IMR-90 (cell line): ENCODE measurements at regions not wholly inside any gene's neighbourhood (a gene's known extent, or its start where the extent isn't known, plus 50 kb on each side); places are given as distances from the start of the nearest gene placed in this dataset.

Source experiments
- ATAC-seq: fragments of 200-7000 bp; cut with Tn5 transposase; 2 replicates; pipeline ENCODE4 v1.9.1; 2020; ENCODE audit warnings: low read depth, mild to moderate bottlenecking, moderate library complexity
- BruUV-seq: library from RNA; stranded (reverse); fragments of 400-500 nt; replicated peaks from 2 replicates; lab custom pipeline; 2021; lab: Mats Ljungman, UMichigan
- CTCF ChIA-PET: fragments of 300-600 bp; formaldehyde crosslinking; extraction: SDS; loops from one replicate; lab custom pipeline; 2021; ENCODE audit warnings: antibody characterized with exemption; lab: Yijun Ruan, JAX
- POLR2A ChIA-PET: fragments of 300-600 bp; sonication (Branson Sonifier 250); formaldehyde crosslinking; loops from one replicate; lab custom pipeline; 2022; ENCODE audit warnings: antibody characterized with exemption; ENCODE audit not compliant: unreplicated experiment; lab: Charles Lee
- DNase-seq: peaks from one replicate; pipeline ENCODE4 v3.0.0; 2013
- H2AFZ ChIP-seq: replicated peaks from 2 replicates; pipeline ENCODE3; 2013; ENCODE audit warnings: low read length, mild to moderate bottlenecking; ENCODE audit not compliant: poor library complexity
- H2AK5ac ChIP-seq: 2 replicates; pipeline ENCODE4 v1.6.1; 2013; ENCODE audit warnings: low read depth, low read length, inconsistent platforms
- H2AK9ac ChIP-seq: replicated peaks from 2 replicates; pipeline ENCODE3; 2013; ENCODE audit warnings: mild to moderate bottlenecking, low read depth, low read length, moderate library complexity; ENCODE audit not compliant: poor library complexity
- H2BK120ac ChIP-seq: 2 replicates; pipeline ENCODE4 v1.6.1; 2013; ENCODE audit warnings: low read depth, low read length, inconsistent platforms
- H2BK15ac ChIP-seq: 3 replicates; pipeline ENCODE4 v1.6.1; 2013; ENCODE audit warnings: low read depth, low read length, inconsistent platforms
- H2BK20ac ChIP-seq: 2 replicates; pipeline ENCODE4 v1.6.1; 2013; ENCODE audit warnings: low read depth, mild to moderate bottlenecking, inconsistent platforms, low read length, moderate library complexity
- H2BK5ac ChIP-seq: 2 replicates; pipeline ENCODE4 v1.6.1; 2013; ENCODE audit warnings: mild to moderate bottlenecking, low read depth, low read length, inconsistent platforms; ENCODE audit not compliant: poor library complexity, severe bottlenecking
- H3K14ac ChIP-seq: replicated peaks from 2 replicates; pipeline ENCODE4 v1.6.1; 2013; ENCODE audit warnings: low read depth, low read length, inconsistent platforms
- H3K18ac ChIP-seq: 2 replicates; pipeline ENCODE4 v1.6.1; 2013; ENCODE audit warnings: low read depth, low read length, control low read depth
- H3K23ac ChIP-seq: 2 replicates; pipeline ENCODE4 v1.6.1; 2013; ENCODE audit warnings: low read depth, low read length, inconsistent platforms
- H3K27ac ChIP-seq: 2 replicates; pipeline ENCODE4 v1.5.1; 2013; ENCODE audit warnings: mild to moderate bottlenecking, control low read depth, low read length; ENCODE audit not compliant: insufficient read depth
- H3K27me3 ChIP-seq: 2 replicates; pipeline ENCODE4 v1.6.1; 2013; ENCODE audit warnings: low read length; ENCODE audit not compliant: control insufficient read depth, insufficient read depth
- H3K36me3 ChIP-seq: 2 replicates; pipeline ENCODE4 v1.6.1; 2013; ENCODE audit warnings: low read length, mixed read lengths; ENCODE audit not compliant: control insufficient read depth, insufficient read depth
- H3K4ac ChIP-seq: 2 replicates; pipeline ENCODE4 v1.6.1; 2013; ENCODE audit warnings: low read depth, low read length, inconsistent platforms
- H3K4me1 ChIP-seq: 2 replicates; pipeline ENCODE4 v1.6.1; 2013; ENCODE audit warnings: low read length, mixed read lengths; ENCODE audit not compliant: control insufficient read depth, insufficient read depth
- H3K4me2 ChIP-seq: 2 replicates; pipeline ENCODE4 v1.6.1; 2013; ENCODE audit warnings: low read depth, mild to moderate bottlenecking, control low read depth, low read length, moderate library complexity
- H3K4me3 ChIP-seq: 2 replicates; pipeline ENCODE4 v1.5.1; 2013; ENCODE audit warnings: low read depth, mild to moderate bottlenecking, control low read depth, low read length, moderate library complexity; ENCODE audit not compliant: insufficient read depth
- H3K56ac ChIP-seq: 2 replicates; pipeline ENCODE4 v1.6.1; 2013; ENCODE audit warnings: low read length, inconsistent platforms; ENCODE audit not compliant: insufficient read depth; ENCODE audit errors: extremely low read depth
- H3K79me1 ChIP-seq, 2 experiments: 2 replicates each; pipeline ENCODE4 v1.6.1; 2013; ENCODE audit warnings: low read length in 2 of 2, inconsistent platforms in 1 of 2, low read depth in 1 of 2
- H3K9ac ChIP-seq: 2 replicates; pipeline ENCODE4 v1.6.1; 2013; ENCODE audit warnings: low read depth, low read length, control low read depth
- H3K9me1 ChIP-seq: 2 replicates; pipeline ENCODE4 v1.6.1; 2013; ENCODE audit warnings: low read length, inconsistent platforms; ENCODE audit not compliant: insufficient read depth
- H3K9me3 ChIP-seq: 2 replicates; pipeline ENCODE4 v1.6.1; 2013; ENCODE audit warnings: low read length; ENCODE audit not compliant: control insufficient read depth, insufficient read depth
- H4K20me1 ChIP-seq: 2 replicates; pipeline ENCODE4 v1.6.1; 2013; ENCODE audit warnings: low read length, inconsistent platforms; ENCODE audit not compliant: insufficient read depth
- H4K5ac ChIP-seq: 2 replicates; pipeline ENCODE4 v1.6.1; 2013; ENCODE audit warnings: mild to moderate bottlenecking, low read depth, low read length, control low read depth
- H4K8ac ChIP-seq, 2 experiments: 2 replicates each; pipeline ENCODE4 v1.6.1; 2013; ENCODE audit warnings: low read depth in 2 of 2, low read length in 2 of 2, control low read depth in 1 of 2, inconsistent platforms in 1 of 2
- H4K91ac ChIP-seq: 2 replicates; pipeline ENCODE4 v1.6.1; 2013; ENCODE audit warnings: low read depth, low read length, inconsistent platforms; ENCODE audit not compliant: insufficient read depth
- BHLHE40 ChIP-seq: fragments of 150-350 bp; IDR thresholded peaks from 2 replicates; pipeline ENCODE4 v1.6.1; 2016; ENCODE audit warnings: mild to moderate bottlenecking, low read depth, low read length
- CEBPB ChIP-seq: IDR thresholded peaks from 2 replicates; pipeline ENCODE4 v1.6.1; 2012; ENCODE audit warnings: low read depth, low read length, improper control_type of control experiment
- CHD1 ChIP-seq: IDR thresholded peaks from 2 replicates; pipeline ENCODE4 v1.6.1; 2012; ENCODE audit warnings: low read depth, low read length, improper control_type of control experiment
- CTCF ChIP-seq: conservative IDR thresholded peaks from 2 replicates; pipeline ENCODE4 v1.5.1; 2012; ENCODE audit warnings: mild to moderate bottlenecking, low read depth, low read length, improper control_type of control experiment
- FOS ChIP-seq: fragments of 150-350 bp; IDR thresholded peaks from 2 replicates; pipeline ENCODE4 v1.6.1; 2016; ENCODE audit warnings: low read depth, low read length
- MAFK ChIP-seq: IDR thresholded peaks from 2 replicates; pipeline ENCODE4 v1.6.1; 2012; ENCODE audit warnings: low read depth, low read length, improper control_type of control experiment
- MAZ ChIP-seq: IDR thresholded peaks from 2 replicates; pipeline ENCODE4 v1.6.1; 2012; ENCODE audit warnings: low read depth, mild to moderate bottlenecking, low read length, improper control_type of control experiment, moderate library complexity, borderline replicate concordance
- MXI1 ChIP-seq: IDR thresholded peaks from 2 replicates; pipeline ENCODE4 v1.6.1; 2012; ENCODE audit warnings: low read depth, mild to moderate bottlenecking, low read length, moderate library complexity, borderline replicate concordance
- NFE2L2 ChIP-seq: fragments of 150-350 bp; IDR thresholded peaks from 2 replicates; pipeline ENCODE4 v1.6.1; 2016; ENCODE audit warnings: low read depth, mild to moderate bottlenecking, low read length
- POLR2A ChIP-seq: IDR thresholded peaks from 2 replicates; pipeline ENCODE4 v1.6.1; 2012; ENCODE audit warnings: mild to moderate bottlenecking, low read depth, low read length
- RAD21 ChIP-seq: IDR thresholded peaks from 2 replicates; pipeline ENCODE4 v1.6.1; 2012; ENCODE audit warnings: low read length, improper control_type of control experiment
- RCOR1 ChIP-seq: IDR thresholded peaks from 2 replicates; pipeline ENCODE4 v1.6.1; 2012; ENCODE audit warnings: mild to moderate bottlenecking, low read length, improper control_type of control experiment; ENCODE audit not compliant: insufficient replicate concordance
- RFX5 ChIP-seq: IDR thresholded peaks from 2 replicates; pipeline ENCODE4 v1.8.0; 2012; ENCODE audit warnings: low read depth, mild to moderate bottlenecking, low read length, moderate library complexity
- SMC3 ChIP-seq: fragments of 150-350 bp; IDR thresholded peaks from 2 replicates; pipeline ENCODE4 v1.6.1; 2016; ENCODE audit warnings: low read depth, mild to moderate bottlenecking, antibody characterized with exemption, low read length, moderate library complexity
- USF2 ChIP-seq: fragments of 150-350 bp; IDR thresholded peaks from 2 replicates; pipeline ENCODE4 v1.6.1; 2017; ENCODE audit warnings: mild to moderate bottlenecking, antibody characterized with exemption, low read length, low read depth
- WGBS, 2 experiments: methylation state at CpG; one replicate each; pipeline versions ENCODE4 v1.1.5 to v1.1.7; 2013; ENCODE audit warnings: missing lambda C conversion rate in 2 of 2; ENCODE audit not compliant: insufficient read length in 1 of 2; ENCODE audit errors: extremely low coverage in 2 of 2; 5-methylcytosine and 5-hydroxymethylcytosine counted together
- dilution Hi-C: fragments of 300-500 bp; cut with HindIII; formaldehyde crosslinking; loops from one replicate; pipeline ENCODE4 v1.14.3; 2018; ENCODE audit warnings: low sequenced_read_pairs; ENCODE audit not compliant: unreplicated experiment
- in situ Hi-C: fragments of 300-500 bp; cut with MboI; formaldehyde crosslinking; loops from 3 replicates; pipeline ENCODE4 v1.14.3; 2019; ENCODE audit warnings: low sequenced_read_pairs, inconsistent platforms, mixed read lengths
- intact Hi-C: fragments of 100-400 bp; cut with micrococcal nuclease; formaldehyde crosslinking; loops from 2 replicates; pipeline ENCODE4 v1.10.0; 2022
- TF ChIP-seq, protein P1 (sequence below): fragments of 150-350 bp; IDR thresholded peaks from 2 replicates; pipeline ENCODE4 v1.6.1; 2016; ENCODE audit warnings: low read depth, mild to moderate bottlenecking, low read length, moderate library complexity, borderline replicate concordance

DNA sequence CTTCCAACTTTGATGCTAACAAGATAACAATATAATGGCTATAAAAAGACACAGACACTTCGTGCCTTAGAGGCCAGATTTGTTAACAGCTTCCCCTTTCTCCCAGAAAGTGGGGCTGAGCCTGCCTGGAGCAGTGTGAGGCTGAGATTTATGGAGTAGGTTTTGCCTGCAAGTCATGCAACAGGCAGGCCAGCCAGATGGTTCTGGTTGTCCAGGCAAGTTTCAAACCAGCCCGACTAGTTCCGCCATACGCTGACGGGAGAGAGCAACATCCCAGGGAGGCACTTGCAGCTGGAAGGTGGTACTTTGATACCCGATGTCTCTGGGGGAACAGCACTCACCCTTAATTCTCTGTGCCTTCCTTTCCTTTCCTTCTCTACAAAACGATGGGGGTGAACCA, 81.3 kb upstream of the NAA20 start:
- 82% methylated on average over 3 of the region's 7 CpGs; no CpG with 5 or more reads in 1 of the 2 experiments for WGBS, 2 experiments

More for the DNA sequence above, 81.3 kb upstream of the NAA20 start:
- CTCF ChIA-PET = no interaction called here
- H4K20me1 ChIP-seq = peaks cover 31% of the 10 kb centered on the region; the same call in 1 of the 2 replicates
- no peak for DNase-seq
- H3K4me1 ChIP-seq = peaks cover 10% of the 10 kb centered on the region
- H2BK15ac ChIP-seq = no peak overlapping the region
- in situ Hi-C loops = no loop called here
- no peak overlapping the region for H3K18ac ChIP-seq
- H3K36me3 ChIP-seq = peaks cover 33% of the 10 kb centered on the region
- no peak for ATAC-seq
- peaks cover 35 to 82% of the 10 kb centered on the region in 2 experiments for H3K79me1 ChIP-seq
- H3K9me3 ChIP-seq = no peaks in the 10 kb centered on the region
- H3K23ac ChIP-seq = no peak overlapping the region
- H2AK5ac ChIP-seq = no peak overlapping the region
- no peak overlapping the region for H2AFZ ChIP-seq
- H2BK20ac ChIP-seq = no peak overlapping the region
- H4K8ac ChIP-seq = no peak overlapping the region
- H3K4me2 ChIP-seq = no peak overlapping the region
- H3K14ac ChIP-seq = no peak overlapping the region
- H3K27ac ChIP-seq = no peak overlapping the region
- H2BK5ac ChIP-seq = no peak overlapping the region
- POLR2A ChIA-PET = no interaction called here
- no peak overlapping the region for H3K4me3 ChIP-seq
- no peak overlapping the region for H4K5ac ChIP-seq
- dilution Hi-C loops = no loop called here
- H3K9me1 ChIP-seq = peaks cover 32% of the 10 kb centered on the region
- H2AK9ac ChIP-seq = no peak overlapping the region
- no peak overlapping the region for H3K9ac ChIP-seq
- BruUV-seq = no TSS peak
- TF ChIP-seq BHLHE40 (no peak), RCOR1 (no peak), MAZ (no peak), MAFK (no peak), FOS (no peak), CHD1 (no peak), CEBPB (no peak), SMC3 (no peak), RAD21 (no peak), USF2 (no peak), RFX5 (no peak), MXI1 (no peak), POLR2A (no peak), NFE2L2 (no peak), CTCF (no peak)
- TF ChIP-seq, protein P1, sequence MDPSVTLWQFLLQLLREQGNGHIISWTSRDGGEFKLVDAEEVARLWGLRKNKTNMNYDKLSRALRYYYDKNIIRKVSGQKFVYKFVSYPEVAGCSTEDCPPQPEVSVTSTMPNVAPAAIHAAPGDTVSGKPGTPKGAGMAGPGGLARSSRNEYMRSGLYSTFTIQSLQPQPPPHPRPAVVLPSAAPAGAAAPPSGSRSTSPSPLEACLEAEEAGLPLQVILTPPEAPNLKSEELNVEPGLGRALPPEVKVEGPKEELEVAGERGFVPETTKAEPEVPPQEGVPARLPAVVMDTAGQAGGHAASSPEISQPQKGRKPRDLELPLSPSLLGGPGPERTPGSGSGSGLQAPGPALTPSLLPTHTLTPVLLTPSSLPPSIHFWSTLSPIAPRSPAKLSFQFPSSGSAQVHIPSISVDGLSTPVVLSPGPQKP = no peak
- no peaks in the 10 kb centered on the region for H3K27me3 ChIP-seq
- no peak overlapping the region for H2BK120ac ChIP-seq
- H3K56ac ChIP-seq = no peak overlapping the region
- intact Hi-C loops = no loop called here
- H4K91ac ChIP-seq = no peak overlapping the region
- H3K4ac ChIP-seq = no peak overlapping the region
